ENCODE measurements at regions not wholly inside any gene's neighbourhood (a gene's known extent, or its start where the extent isn't known, plus 50 kb on each side); places are given as distances from the start of the nearest gene placed in this dataset.
"Not testable (repeated sequence)": the region's sequence is repeated elsewhere in the genome, so short reads cannot be mapped to it uniquely, and the experiment has no call there.

DNA sequence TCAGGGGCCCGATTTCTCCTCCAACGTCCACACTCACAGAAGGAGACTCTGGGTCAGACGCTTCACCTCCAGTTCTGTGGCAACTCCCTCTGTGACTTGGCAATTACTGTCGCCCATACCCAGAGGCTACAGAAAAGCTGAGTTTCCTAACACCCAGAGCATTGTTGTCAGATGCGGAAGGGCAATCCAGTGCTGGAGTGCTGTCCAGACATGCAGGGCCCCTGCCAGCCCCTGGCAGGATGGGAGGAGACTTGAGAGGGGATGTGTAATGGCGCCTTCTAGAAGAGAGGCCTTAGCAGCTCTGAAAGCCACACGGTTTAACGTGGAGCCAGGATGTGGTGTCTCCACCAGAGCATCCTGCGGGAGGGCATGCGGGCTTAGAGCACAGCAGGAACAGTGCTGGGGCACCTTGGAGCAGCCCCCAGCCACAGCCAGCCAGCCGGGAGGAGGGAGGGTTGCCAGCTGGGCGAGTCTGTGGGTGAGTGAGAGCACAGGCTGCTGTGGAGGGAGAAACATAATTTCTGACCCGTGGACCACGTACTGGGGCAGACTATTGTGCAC, 139.4 kb upstream of the IRX1 start (continued):
- TF ChIP-seq, protein P1, sequence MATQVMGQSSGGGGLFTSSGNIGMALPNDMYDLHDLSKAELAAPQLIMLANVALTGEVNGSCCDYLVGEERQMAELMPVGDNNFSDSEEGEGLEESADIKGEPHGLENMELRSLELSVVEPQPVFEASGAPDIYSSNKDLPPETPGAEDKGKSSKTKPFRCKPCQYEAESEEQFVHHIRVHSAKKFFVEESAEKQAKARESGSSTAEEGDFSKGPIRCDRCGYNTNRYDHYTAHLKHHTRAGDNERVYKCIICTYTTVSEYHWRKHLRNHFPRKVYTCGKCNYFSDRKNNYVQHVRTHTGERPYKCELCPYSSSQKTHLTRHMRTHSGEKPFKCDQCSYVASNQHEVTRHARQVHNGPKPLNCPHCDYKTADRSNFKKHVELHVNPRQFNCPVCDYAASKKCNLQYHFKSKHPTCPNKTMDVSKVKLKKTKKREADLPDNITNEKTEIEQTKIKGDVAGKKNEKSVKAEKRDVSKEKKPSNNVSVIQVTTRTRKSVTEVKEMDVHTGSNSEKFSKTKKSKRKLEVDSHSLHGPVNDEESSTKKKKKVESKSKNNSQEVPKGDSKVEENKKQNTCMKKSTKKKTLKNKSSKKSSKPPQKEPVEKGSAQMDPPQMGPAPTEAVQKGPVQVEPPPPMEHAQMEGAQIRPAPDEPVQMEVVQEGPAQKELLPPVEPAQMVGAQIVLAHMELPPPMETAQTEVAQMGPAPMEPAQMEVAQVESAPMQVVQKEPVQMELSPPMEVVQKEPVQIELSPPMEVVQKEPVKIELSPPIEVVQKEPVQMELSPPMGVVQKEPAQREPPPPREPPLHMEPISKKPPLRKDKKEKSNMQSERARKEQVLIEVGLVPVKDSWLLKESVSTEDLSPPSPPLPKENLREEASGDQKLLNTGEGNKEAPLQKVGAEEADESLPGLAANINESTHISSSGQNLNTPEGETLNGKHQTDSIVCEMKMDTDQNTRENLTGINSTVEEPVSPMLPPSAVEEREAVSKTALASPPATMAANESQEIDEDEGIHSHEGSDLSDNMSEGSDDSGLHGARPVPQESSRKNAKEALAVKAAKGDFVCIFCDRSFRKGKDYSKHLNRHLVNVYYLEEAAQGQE (IDR thresholded peaks at IDR 0.05; ENCODE audit: low read depth, low read length) = no peak
- no peak for TF ChIP-seq NRF1 (IDR thresholded peaks at IDR 0.05; ENCODE audit: low read depth, low read length)

DNA sequence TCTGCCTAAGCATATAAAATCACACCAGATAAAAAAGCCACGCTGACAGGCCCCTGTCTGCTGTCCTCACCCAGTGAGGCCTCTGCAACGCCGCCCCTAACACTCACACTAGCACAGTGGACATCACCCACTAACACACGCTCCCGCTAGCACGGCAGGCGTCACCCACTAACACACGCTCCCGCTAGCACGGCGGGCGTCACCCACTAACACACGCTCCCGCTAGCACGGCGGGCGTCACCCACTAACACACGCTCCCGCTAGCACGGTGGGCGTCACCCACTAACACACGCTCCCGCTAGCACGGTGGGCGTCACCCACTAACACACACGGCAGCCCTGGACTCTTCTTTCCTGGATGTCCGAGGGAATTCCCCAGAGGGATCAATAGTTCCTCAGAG, 141.6 kb upstream of the IRX1 start:
- H3K9me2 ChIP-seq; H3K9me3 ChIP-seq; H3K27ac ChIP-seq (ENCODE audit: low read depth in 2 of 2, low read length in 1 of 2); DNase-seq; H3K27me3 ChIP-seq (ENCODE audit: insufficient read depth); H3F3A ChIP-seq (replicated peaks; ENCODE audit: insufficient read depth); POLR2A ChIA-PET; CTCF ChIA-PET; H4K20me1 ChIP-seq (ENCODE audit: insufficient read depth); H3K9ac ChIP-seq; H3K79me2 ChIP-seq (ENCODE audit: insufficient read depth); H3K4me1 ChIP-seq (ENCODE audit: control insufficient read depth in 1 of 2, insufficient read depth in 2 of 2, low read depth in 1 of 2, low read length in 1 of 2); H2AFZ ChIP-seq (ENCODE audit: low read depth); H3K4me2 ChIP-seq; H3K4me3 ChIP-seq (ENCODE audit: low read depth in 2 of 2, low read length in 1 of 2); H3K36me3 ChIP-seq (replicated peaks in 1 of 2; ENCODE audit: control insufficient read depth in 1 of 2, insufficient read depth in 2 of 2, low read length in 1 of 2): not testable (repeated sequence)
- WGBS (ENCODE audit: low lambda C conversion rate) = 40% methylated on average over 15 of the region's 27 CpGs

- H3K27me3 ChIP-seq (ENCODE audit: insufficient read depth) = no peaks in the 10 kb centered on the region
- no peak overlapping the region for H3K27ac ChIP-seq (ENCODE audit: low read depth in 2 of 2, low read length in 1 of 2)
- DNase-seq = no peak
- H3K9me3 ChIP-seq = no peaks in the 10 kb centered on the region
- H3K4me3 ChIP-seq (ENCODE audit: low read depth in 2 of 2, low read length in 1 of 2) = no peak overlapping the region
- H3K4me1 ChIP-seq (ENCODE audit: control insufficient read depth in 1 of 2, insufficient read depth in 2 of 2, low read depth in 1 of 2, low read length in 1 of 2) = no peaks in the 10 kb centered on the region
- H3K9ac ChIP-seq = no peak overlapping the region
- 7% methylated on average over 7 of the region's 7 CpGs for WGBS (ENCODE audit: low lambda C conversion rate)
- POLR2A ChIA-PET = no interaction called here
- H2AFZ ChIP-seq (ENCODE audit: low read depth) = no peak overlapping the region
- TF ChIP-seq PBX3 (IDR thresholded peaks at IDR 0.05) (no peak), MEF2A (IDR thresholded peaks at IDR 0.05; ENCODE audit: borderline replicate concordance, low read depth) (no peak), YY1 (IDR thresholded peaks at IDR 0.05; ENCODE audit: low read depth) (no peak), ELF1 (IDR thresholded peaks at IDR 0.05) (no peak), JUND (IDR thresholded peaks at IDR 0.05) (no peak), RFX5 (IDR thresholded peaks at IDR 0.05; ENCODE audit: low read length) (no peak), MXI1 (IDR thresholded peaks at IDR 0.05; ENCODE audit: low read depth, low read length) (no peak), RXRA (IDR thresholded peaks at IDR 0.05; ENCODE audit: borderline replicate concordance, low read depth) (no peak), POLR2AphosphoS5 (IDR thresholded peaks at IDR 0.05; ENCODE audit: low read depth, low read length) (no peak), GABPA (IDR thresholded peaks at IDR 0.05; ENCODE audit: low read depth) (no peak), FOXM1 (IDR thresholded peaks at IDR 0.05; ENCODE audit: low read depth) (no peak), RCOR1 (IDR thresholded peaks at IDR 0.05; ENCODE audit: low read length) (no peak)
- TF ChIP-seq, protein P2, sequence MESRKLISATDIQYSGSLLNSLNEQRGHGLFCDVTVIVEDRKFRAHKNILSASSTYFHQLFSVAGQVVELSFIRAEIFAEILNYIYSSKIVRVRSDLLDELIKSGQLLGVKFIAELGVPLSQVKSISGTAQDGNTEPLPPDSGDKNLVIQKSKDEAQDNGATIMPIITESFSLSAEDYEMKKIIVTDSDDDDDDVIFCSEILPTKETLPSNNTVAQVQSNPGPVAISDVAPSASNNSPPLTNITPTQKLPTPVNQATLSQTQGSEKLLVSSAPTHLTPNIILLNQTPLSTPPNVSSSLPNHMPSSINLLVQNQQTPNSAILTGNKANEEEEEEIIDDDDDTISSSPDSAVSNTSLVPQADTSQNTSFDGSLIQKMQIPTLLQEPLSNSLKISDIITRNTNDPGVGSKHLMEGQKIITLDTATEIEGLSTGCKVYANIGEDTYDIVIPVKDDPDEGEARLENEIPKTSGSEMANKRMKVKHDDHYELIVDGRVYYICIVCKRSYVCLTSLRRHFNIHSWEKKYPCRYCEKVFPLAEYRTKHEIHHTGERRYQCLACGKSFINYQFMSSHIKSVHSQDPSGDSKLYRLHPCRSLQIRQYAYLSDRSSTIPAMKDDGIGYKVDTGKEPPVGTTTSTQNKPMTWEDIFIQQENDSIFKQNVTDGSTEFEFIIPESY (IDR thresholded peaks at IDR 0.05; ENCODE audit: borderline replicate concordance, low read depth) = no peak
- TF ChIP-seq, protein P3, sequence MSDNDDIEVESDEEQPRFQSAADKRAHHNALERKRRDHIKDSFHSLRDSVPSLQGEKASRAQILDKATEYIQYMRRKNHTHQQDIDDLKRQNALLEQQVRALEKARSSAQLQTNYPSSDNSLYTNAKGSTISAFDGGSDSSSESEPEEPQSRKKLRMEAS (IDR thresholded peaks at IDR 0.05; ENCODE audit: low read depth) = no peak
- TF ChIP-seq, protein P1 (IDR thresholded peaks at IDR 0.05; ENCODE audit: low read depth, low read length) = no peak
- CTCF ChIA-PET = no interaction called here
- H3K4me2 ChIP-seq = no peak overlapping the region
- H3K79me2 ChIP-seq (ENCODE audit: insufficient read depth) = no peaks in the 10 kb centered on the region
- no peaks in the 10 kb centered on the region for H3F3A ChIP-seq (replicated peaks; ENCODE audit: insufficient read depth)
- no peaks in the 10 kb centered on the region for H3K9me2 ChIP-seq
- no peaks in the 10 kb centered on the region for H3K36me3 ChIP-seq (replicated peaks in 1 of 2; ENCODE audit: control insufficient read depth in 1 of 2, insufficient read depth in 2 of 2, low read length in 1 of 2)
- no peaks in the 10 kb centered on the region for H4K20me1 ChIP-seq (ENCODE audit: insufficient read depth)
Measured at GRCh38 chr5:3452622-3453021, 143.0 kb upstream of the IRX1 start.
